HL-60/S4 treated with phorbol 12-myristate 13-acetate at 8.2 ng/mL for 4 days and 3 days (cell line): ENCODE measurements at regions not wholly inside any gene's neighbourhood (a gene's known extent, or its start where the extent isn't known, plus 50 kb on each side); places are given as distances from the start of the nearest gene placed in this dataset.

Source experiments
- in situ Hi-C: fragments of 300-500 bp; cut with MboI; formaldehyde crosslinking; loops from 2 replicates; pipeline ENCODE4 v1.15.0; 2022; ENCODE audit warnings: low sequenced_read_pairs

GRCh38 chr12:94092516-94093241, 55.7 kb upstream of the PLXNC1 start:
- in situ Hi-C loops, result loop anchor here (25.0 kb wide), 2 partner anchors 580 to 1130 kb away; no protein-coding TSS in a partner anchor

- in situ Hi-C loops, result loop anchor here (25.0 kb wide), 2 partner anchors 582 to 1132 kb away; no protein-coding TSS in a partner anchor
Observed at GRCh38 chr12:94094700-94095099, 53.7 kb upstream of the PLXNC1 start.

GRCh38 chr12:94095618-94096017, 52.8 kb upstream of the PLXNC1 start:
- in situ Hi-C loops, result loop anchor here (25.0 kb wide), 2 partner anchors 583 to 1133 kb away; no protein-coding TSS in a partner anchor

GRCh38 chr12:94098466-94098865, 49.9 kb upstream of the PLXNC1 start:
- in situ Hi-C loops, result loop anchor here (25.0 kb wide), 2 partner anchors 586 to 1136 kb away; no protein-coding TSS in a partner anchor
